Esophagus muscularis mucosa (tissue), 4 donors: ENCODE measurements at regions not wholly inside any gene's neighbourhood (a gene's known extent, or its start where the extent isn't known, plus 50 kb on each side); places are given as distances from the start of the nearest gene placed in this dataset.

Experiments used
- DNase-seq: peaks from one replicate; pipeline ENCODE4 v3.0.0-alpha.2; 2017; ENCODE audit errors: extremely low spot score
- H3K27ac ChIP-seq, 4 donors: fragments of 200-600 bp; sonication (generic); replicated peaks in 1 of 4; 1 replicate in 3 of 4; 2 replicates in 1 of 4; pipeline ENCODE4 v1.5.1; 2016 to 2019; ENCODE audit warnings: mild to moderate bottlenecking in 1 of 4
- H3K27me3 ChIP-seq, 4 donors: fragments of 200-600 bp; sonication (generic); one replicate each; pipeline versions ENCODE4 v1.5.1 to v1.6.0; 2016 to 2019
- H3K36me3 ChIP-seq, 4 donors: fragments of 200-600 bp; sonication (generic); one replicate each; pipeline ENCODE4 v1.5.1; 2016 to 2019
- H3K4me1 ChIP-seq, 4 donors: fragments of 200-600 bp; sonication (generic); one replicate each; pipeline ENCODE4 v1.5.1; 2016 to 2019
- H3K4me3 ChIP-seq, 4 donors: fragments of 200-600 bp; sonication (generic); 1 replicate in 2 of 4; 2 replicates in 2 of 4; pipeline ENCODE4 v1.5.1; 2016 to 2019; ENCODE audit warnings: mild to moderate bottlenecking in 4 of 4, moderate library complexity in 1 of 4
- H3K9me3 ChIP-seq, 4 donors: fragments of 200-600 bp; sonication (generic); 1 replicate in 3 of 4; 2 replicates in 1 of 4; pipeline ENCODE4 v1.5.1; 2016 to 2019
- EP300 ChIP-seq: sonication (generic); formaldehyde crosslinking; IDR thresholded peaks from one replicate; pipeline ENCODE4 v1.6.1; 2017; ENCODE audit warnings: antibody characterized with exemption
- POLR2A ChIP-seq: fragments of 450-650 bp; IDR thresholded peaks from one replicate; pipeline ENCODE4 v1.6.1; 2017; ENCODE audit warnings: antibody characterized with exemption, moderate library complexity, mild to moderate bottlenecking, low read depth
- POLR2AphosphoS5 ChIP-seq, 2 donors: sonication (generic); formaldehyde crosslinking; IDR thresholded peaks; one replicate each; pipeline ENCODE4 v1.6.1; 2017; ENCODE audit warnings: antibody characterized with exemption in 2 of 2
- WGBS: methylation state at CpG from one replicate; pipeline ENCODE4 v1.1.5; 2018; 5-methylcytosine and 5-hydroxymethylcytosine counted together
- intact Hi-C: fragments of 100-400 bp; cut with DNase I; formaldehyde crosslinking; loops from one replicate; pipeline ENCODE4 v1.15.1; 2023
- TF ChIP-seq, protein P1 (sequence below), 3 experiments: fragments of 200-600 bp in 2 of 3; fragments of 450-650 bp in 1 of 3; sonication (generic) in 2 of 3; IDR thresholded peaks; one replicate each; pipeline ENCODE4 v1.5.1; 2017 to 2019; ENCODE audit warnings: antibody characterized with exemption in 3 of 3, mild to moderate bottlenecking in 2 of 3, moderate library complexity in 1 of 3

DNA sequence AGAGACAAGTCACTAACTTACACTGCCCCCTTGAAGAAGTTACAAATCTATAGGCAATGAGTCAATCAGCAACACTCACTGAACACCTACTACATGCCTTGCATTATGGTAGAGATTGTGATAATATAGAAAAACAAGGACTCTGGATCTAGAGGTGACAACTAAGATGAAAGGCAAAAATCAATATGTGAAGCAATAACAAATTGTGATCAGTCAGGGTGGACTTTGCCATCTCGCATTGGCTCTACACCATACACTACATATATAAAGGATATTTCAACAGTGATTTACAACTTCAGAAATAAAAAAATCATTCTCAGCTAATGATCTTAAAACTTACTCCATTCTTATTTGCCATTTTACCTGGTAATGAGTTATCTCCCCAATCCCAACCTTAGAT lies 210.7 kb upstream of the CD96 start:
- Histone ChIP-seq H3K4me1 (no peaks in the 10 kb centered on the region), H3K27ac (no peak overlapping the region), H3K36me3 (no peaks in the 10 kb centered on the region), H3K27me3 (no peaks in the 10 kb centered on the region), H3K9me3 (no peaks in the 10 kb centered on the region), H3K4me3 (no peak overlapping the region)
- intact Hi-C loops: no loop called here
- 55% methylated on average over 1 of the region's 1 CpG for whole genome bisulfite sequencing
- DNase-seq: no peak
- TF ChIP-seq EP300 (no peak), POLR2AphosphoS5 (IDR thresholded peaks at IDR 0.05) (no peak), POLR2A (no peak)
- TF ChIP-seq, protein P1, sequence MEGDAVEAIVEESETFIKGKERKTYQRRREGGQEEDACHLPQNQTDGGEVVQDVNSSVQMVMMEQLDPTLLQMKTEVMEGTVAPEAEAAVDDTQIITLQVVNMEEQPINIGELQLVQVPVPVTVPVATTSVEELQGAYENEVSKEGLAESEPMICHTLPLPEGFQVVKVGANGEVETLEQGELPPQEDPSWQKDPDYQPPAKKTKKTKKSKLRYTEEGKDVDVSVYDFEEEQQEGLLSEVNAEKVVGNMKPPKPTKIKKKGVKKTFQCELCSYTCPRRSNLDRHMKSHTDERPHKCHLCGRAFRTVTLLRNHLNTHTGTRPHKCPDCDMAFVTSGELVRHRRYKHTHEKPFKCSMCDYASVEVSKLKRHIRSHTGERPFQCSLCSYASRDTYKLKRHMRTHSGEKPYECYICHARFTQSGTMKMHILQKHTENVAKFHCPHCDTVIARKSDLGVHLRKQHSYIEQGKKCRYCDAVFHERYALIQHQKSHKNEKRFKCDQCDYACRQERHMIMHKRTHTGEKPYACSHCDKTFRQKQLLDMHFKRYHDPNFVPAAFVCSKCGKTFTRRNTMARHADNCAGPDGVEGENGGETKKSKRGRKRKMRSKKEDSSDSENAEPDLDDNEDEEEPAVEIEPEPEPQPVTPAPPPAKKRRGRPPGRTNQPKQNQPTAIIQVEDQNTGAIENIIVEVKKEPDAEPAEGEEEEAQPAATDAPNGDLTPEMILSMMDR (IDR thresholded peaks at IDR 0.05): no peak

DNA sequence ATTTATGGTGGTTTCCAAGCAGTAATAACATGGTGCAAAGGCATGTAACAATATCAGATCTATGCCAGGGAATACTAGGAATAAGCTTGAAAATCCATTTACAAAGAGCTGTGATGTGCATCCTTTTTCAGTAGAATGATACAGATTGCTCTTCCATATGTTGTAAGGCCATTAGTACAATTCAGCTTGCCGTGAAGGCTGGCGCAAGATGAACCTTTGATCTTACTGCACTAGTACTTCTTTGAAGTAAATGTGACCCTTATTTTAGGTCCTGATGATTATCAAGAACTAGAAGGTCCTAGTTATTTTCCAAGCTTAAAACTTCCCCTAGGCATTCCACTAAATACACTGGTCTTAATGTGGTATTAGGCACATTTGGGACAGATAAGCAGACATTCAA lies 210.1 kb upstream of the CD96 start:
- intact Hi-C loops: no loop called here
- Histone ChIP-seq H3K9me3 (no peaks in the 10 kb centered on the region), H3K4me3 (no peak overlapping the region), H3K27me3 (no peaks in the 10 kb centered on the region), H3K4me1 (no peaks in the 10 kb centered on the region), H3K27ac (no peak overlapping the region), H3K36me3 (no peaks in the 10 kb centered on the region)
- DNase-seq: no peak
- 91% methylated on average over 2 of the region's 2 CpGs for WGBS
- no peak for TF ChIP-seq EP300
- no peak for TF ChIP-seq POLR2AphosphoS5 (IDR thresholded peaks at IDR 0.05)
- TF ChIP-seq POLR2A: no peak
- TF ChIP-seq, protein P1 (IDR thresholded peaks at IDR 0.05): no peak

DNA sequence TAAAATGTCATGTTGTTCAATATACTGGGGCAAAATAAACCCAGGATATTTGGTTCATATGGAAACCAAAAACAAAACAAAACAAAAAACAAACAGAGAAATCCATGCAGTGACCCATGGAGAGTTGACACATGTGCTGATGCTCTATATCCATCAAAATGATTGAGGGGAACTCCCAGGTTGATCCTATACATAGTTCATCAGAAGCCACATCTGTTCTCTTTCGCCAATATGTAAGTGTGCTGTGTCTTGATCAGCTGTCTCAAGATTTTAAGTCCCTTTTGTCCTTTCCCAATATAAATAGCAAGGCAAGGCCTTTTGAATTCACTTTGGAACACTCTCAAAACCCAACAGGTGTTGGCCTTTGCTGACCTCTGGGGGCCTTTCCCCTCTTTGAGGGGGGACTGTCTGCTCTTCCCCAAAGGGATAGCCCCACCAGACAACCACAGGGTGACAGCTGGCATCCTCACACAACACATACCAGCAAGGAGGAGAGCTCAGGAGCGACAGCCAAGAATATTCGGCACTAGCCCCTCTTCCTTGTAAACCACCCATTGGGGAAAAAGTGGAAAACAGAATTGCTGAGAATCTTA lies 209.4 kb upstream of the CD96 start:
- H3K9me3 ChIP-seq: no peaks in the 10 kb centered on the region
- no peak overlapping the region for H3K27ac ChIP-seq
- H3K36me3 ChIP-seq: no peaks in the 10 kb centered on the region
- H3K4me3 ChIP-seq: no peak overlapping the region
- 80% methylated on average over 3 of the region's 3 CpGs for WGBS
- no peaks in the 10 kb centered on the region for H3K27me3 ChIP-seq
- DNase-seq: no peak
- TF ChIP-seq POLR2A (no peak), POLR2AphosphoS5 (IDR thresholded peaks at IDR 0.05) (no peak), EP300 (no peak)
- TF ChIP-seq, protein P1 (IDR thresholded peaks at IDR 0.05): no peak
- intact Hi-C loops: no loop called here
- no peaks in the 10 kb centered on the region for H3K4me1 ChIP-seq

DNA sequence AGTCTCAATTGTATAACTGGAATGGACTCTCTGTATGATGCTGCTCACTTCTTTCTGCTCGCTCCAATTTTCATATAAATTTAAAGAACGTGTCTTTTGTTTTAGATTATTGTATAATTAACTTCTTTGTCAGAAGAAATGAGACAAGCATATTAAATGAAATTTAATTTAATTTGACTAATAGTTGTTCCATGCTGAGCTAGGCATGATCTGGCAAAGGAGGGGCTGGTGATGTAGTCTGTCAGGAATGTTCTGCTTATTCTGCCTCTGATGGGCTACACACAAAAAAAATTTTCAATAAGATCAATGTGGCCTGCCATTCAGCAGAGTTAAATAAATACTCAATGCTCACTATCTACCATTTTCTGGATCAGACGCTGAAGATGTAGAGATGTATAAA lies 208.4 kb upstream of the CD96 start:
- Histone ChIP-seq H3K9me3 (no peaks in the 10 kb centered on the region), H3K27me3 (no peaks in the 10 kb centered on the region), H3K36me3 (no peaks in the 10 kb centered on the region), H3K27ac (no peak overlapping the region), H3K4me1 (no peaks in the 10 kb centered on the region), H3K4me3 (no peak overlapping the region)
- no peak for DNase-seq
- WGBS: 81% methylated on average over 3 of the region's 3 CpGs
- TF ChIP-seq POLR2AphosphoS5 (IDR thresholded peaks at IDR 0.05): no peak
- TF ChIP-seq, protein P1 (IDR thresholded peaks at IDR 0.05): no peak
- intact Hi-C loops: no loop called here
